ENCODE measurements at regions not wholly inside any gene's neighbourhood (a gene's known extent, or its start where the extent isn't known, plus 50 kb on each side); places are given as distances from the start of the nearest gene placed in this dataset.

- TF ChIP-seq POLR2AphosphoS5 (IDR thresholded peaks at IDR 0.05; ENCODE audit: low read depth, low read length) (no peak), REST (IDR thresholded peaks at IDR 0.05; ENCODE audit: insufficient read depth in 1 of 2, low read depth in 2 of 2, low read length in 2 of 2) (no peak), SIN3A (IDR thresholded peaks at IDR 0.05; ENCODE audit: borderline replicate concordance, insufficient read depth, low read length) (no peak)
Observed at GRCh38 chr11:91800208-91800914, 424.3 kb upstream of the FAT3 start.
